Endothelial cell of umbilical vein (primary cell): ENCODE measurements at regions not wholly inside any gene's neighbourhood (a gene's known extent, or its start where the extent isn't known, plus 50 kb on each side); places are given as distances from the start of the nearest gene placed in this dataset.

Experiments
- BruUV-seq: library from RNA; stranded (reverse); fragments of 400-500 nt; replicated peaks from 2 replicates; lab custom pipeline; 2021; lab: Mats Ljungman, UMichigan
- CTCF ChIA-PET: fragments of 300-600, 350-600 bp; sonication (Branson Sonifier 250); formaldehyde crosslinking; loops from one replicate; lab custom pipeline; 2021; ENCODE audit warnings: antibody characterized with exemption, inconsistent platforms; lab: Charles Lee
- POLR2A ChIA-PET: fragments of 300-600, 350-600 bp; sonication (Branson Sonifier 250); formaldehyde crosslinking; loops from one replicate; lab custom pipeline; 2021; ENCODE audit warnings: antibody characterized with exemption, inconsistent platforms; lab: Charles Lee
- DNase-seq: peaks from one replicate; pipeline ENCODE4 v3.0.0-alpha.2; 2011; ENCODE audit warnings: low read depth, low spot score
- FAIRE-seq: peaks from 2 replicates; lab custom pipeline; 2011; peaks lifted over from hg19 to GRCh38; lab: Jason Lieb, UNC
- H2AFZ ChIP-seq: 2 replicates; pipeline ENCODE4 v1.6.0; 2012; ENCODE audit warnings: low read depth, low read length, control low read depth, inconsistent platforms
- H3K27ac ChIP-seq: 2 replicates; pipeline ENCODE4 v1.5.1; 2011; ENCODE audit warnings: low read depth, mild to moderate bottlenecking, control low read depth, low read length, moderate library complexity; ENCODE audit not compliant: insufficient read depth
- H3K27me3 ChIP-seq, 2 experiments: 2 replicates each; pipeline versions ENCODE4 v1.6.0 to v1.6.1; 2011; ENCODE audit warnings: low read length in 2 of 2, mixed read lengths in 1 of 2; ENCODE audit not compliant: control insufficient read depth in 2 of 2, insufficient read depth in 2 of 2
- H3K36me3 ChIP-seq, 2 experiments: 2 replicates in 1 of 2; 3 replicates in 1 of 2; pipeline ENCODE4 v1.5.1; 2011; ENCODE audit warnings: low read length in 2 of 2, mild to moderate bottlenecking in 1 of 2, moderate library complexity in 1 of 2; ENCODE audit not compliant: control insufficient read depth in 2 of 2, insufficient read depth in 2 of 2; ENCODE audit errors: extremely low read depth in 1 of 2
- H3K4me1 ChIP-seq: 3 replicates; pipeline ENCODE4 v1.5.1; 2011; ENCODE audit warnings: mild to moderate bottlenecking, low read length; ENCODE audit not compliant: control insufficient read depth, insufficient read depth; ENCODE audit errors: extremely low read depth
- H3K4me2 ChIP-seq: 2 replicates; pipeline ENCODE4 v1.6.1; 2011; ENCODE audit warnings: low read length, control low read depth, mixed read lengths; ENCODE audit not compliant: insufficient read depth
- H3K4me3 ChIP-seq, 3 experiments: fragments of 200-600 bp in 1 of 3; sonication (generic), shearing (Covaris generic) in 1 of 3; replicated peaks in 1 of 3; 2 replicates each; pipeline ENCODE4 v1.5.1; 2011 to 2016; ENCODE audit warnings: control low read depth in 3 of 3, low read length in 3 of 3, mild to moderate bottlenecking in 2 of 3, inconsistent platforms in 1 of 3, low read depth in 1 of 3, moderate library complexity in 1 of 3; ENCODE audit not compliant: insufficient read depth in 1 of 3
- H3K79me2 ChIP-seq: 2 replicates; pipeline ENCODE4 v1.6.0; 2012; ENCODE audit warnings: low read length, inconsistent platforms; ENCODE audit not compliant: control insufficient read depth, insufficient read depth
- H3K9ac ChIP-seq: replicated peaks from 2 replicates; pipeline ENCODE3; 2011; ENCODE audit warnings: low read length, control low read depth; ENCODE audit not compliant: insufficient read depth; ENCODE audit errors: extremely low read depth
- H3K9me1 ChIP-seq: replicated peaks from 3 replicates; pipeline ENCODE4 v1.6.0; 2011; ENCODE audit warnings: mild to moderate bottlenecking, low read length; ENCODE audit not compliant: control insufficient read depth, insufficient read depth; ENCODE audit errors: extremely low read depth
- H3K9me3 ChIP-seq: replicated peaks from 2 replicates; pipeline ENCODE4 v1.5.1; 2012; ENCODE audit warnings: low read length, inconsistent platforms; ENCODE audit not compliant: control insufficient read depth, insufficient read depth
- H4K20me1 ChIP-seq: replicated peaks from 2 replicates; pipeline ENCODE3; 2011; ENCODE audit warnings: mild to moderate bottlenecking, low read length; ENCODE audit not compliant: control insufficient read depth, insufficient read depth; ENCODE audit errors: extremely low read depth
- EZH2 ChIP-seq: IDR thresholded peaks from 2 replicates; pipeline ENCODE4 v1.6.1; 2012; ENCODE audit warnings: borderline replicate concordance, low read depth, mild to moderate bottlenecking, moderate library complexity, low read length, inconsistent platforms; ENCODE audit not compliant: severe bottlenecking
- FOS ChIP-seq: IDR thresholded peaks from 2 replicates; pipeline ENCODE4 v1.6.1; 2011; ENCODE audit warnings: mild to moderate bottlenecking, low read length, moderate library complexity, borderline replicate concordance; ENCODE audit not compliant: insufficient read depth
- GATA2 ChIP-seq: IDR thresholded peaks from 2 replicates; pipeline ENCODE4 v1.7.0; 2011; ENCODE audit warnings: low read depth, mild to moderate bottlenecking, moderate library complexity, mixed read lengths, low read length; ENCODE audit not compliant: insufficient read length, insufficient read depth
- JUN ChIP-seq: IDR thresholded peaks from 2 replicates; pipeline ENCODE4 v1.6.1; 2011; ENCODE audit warnings: borderline replicate concordance, low read depth; ENCODE audit not compliant: insufficient read length, insufficient read depth
- MYC ChIP-seq: IDR thresholded peaks from one replicate; pipeline ENCODE4 v1.6.1; 2011; ENCODE audit warnings: mild to moderate bottlenecking, low read depth, low read length
- POLR2A ChIP-seq: IDR thresholded peaks from 2 replicates; pipeline ENCODE4 v1.6.1; 2012; ENCODE audit warnings: low read depth, mild to moderate bottlenecking, control low read depth, low read length
- POLR2AphosphoS5 ChIP-seq: IDR thresholded peaks from 2 replicates; pipeline ENCODE4 v1.6.1; 2012; ENCODE audit warnings: low read depth, mild to moderate bottlenecking, control low read depth, low read length, moderate library complexity; ENCODE audit not compliant: insufficient read depth
- dilution Hi-C: fragments of 300-500 bp; cut with MboI; formaldehyde crosslinking; loops from one replicate; pipeline ENCODE4 v1.15.0; 2019; ENCODE audit warnings: low sequenced_read_pairs; ENCODE audit not compliant: extremely low pct_ligation_motif_present
- intact Hi-C: fragments of 100-400 bp; cut with micrococcal nuclease; formaldehyde crosslinking; loops from one replicate; pipeline ENCODE4 v1.10.0; 2022
- TF ChIP-seq, protein P1 (sequence below): IDR thresholded peaks from 2 replicates; pipeline ENCODE4 v1.6.1; 2011; ENCODE audit not compliant: insufficient read depth, insufficient read length
- TF ChIP-seq, protein P2 (sequence below), 2 donors: IDR thresholded peaks; 1 replicate in 1 of 2; 2 replicates in 1 of 2; pipeline ENCODE4 v1.5.1; 2011; ENCODE audit warnings: low read length in 2 of 2, mild to moderate bottlenecking in 2 of 2, moderate library complexity in 2 of 2, control low read depth in 1 of 2, inconsistent platforms in 1 of 2, low read depth in 1 of 2; ENCODE audit not compliant: insufficient read depth in 1 of 2; ENCODE audit errors: extremely low read depth in 1 of 2

GRCh38 chr1:182275271-182275670 lies 116.3 kb downstream of the GLUL start:
- H3K27ac ChIP-seq = no peak overlapping the region
- H2AFZ ChIP-seq = no peak overlapping the region
- no peaks in the 10 kb centered on the region for H4K20me1 ChIP-seq
- H3K27me3 ChIP-seq = no peaks in the 10 kb centered on the region
- intact Hi-C loops (no loop called here), dilution Hi-C loops (no loop called here)
- BruUV-seq = no TSS peak
- DNase-seq (no peak), FAIRE-seq (no peak)
- H3K36me3 ChIP-seq = no peaks in the 10 kb centered on the region
- no peak overlapping the region for H3K4me3 ChIP-seq
- no peaks in the 10 kb centered on the region for H3K9me3 ChIP-seq
- no peak for TF ChIP-seq GATA2
- TF ChIP-seq FOS = no peak
- TF ChIP-seq, protein P1, sequence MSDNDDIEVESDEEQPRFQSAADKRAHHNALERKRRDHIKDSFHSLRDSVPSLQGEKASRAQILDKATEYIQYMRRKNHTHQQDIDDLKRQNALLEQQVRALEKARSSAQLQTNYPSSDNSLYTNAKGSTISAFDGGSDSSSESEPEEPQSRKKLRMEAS = no peak
- TF ChIP-seq, protein P2, sequence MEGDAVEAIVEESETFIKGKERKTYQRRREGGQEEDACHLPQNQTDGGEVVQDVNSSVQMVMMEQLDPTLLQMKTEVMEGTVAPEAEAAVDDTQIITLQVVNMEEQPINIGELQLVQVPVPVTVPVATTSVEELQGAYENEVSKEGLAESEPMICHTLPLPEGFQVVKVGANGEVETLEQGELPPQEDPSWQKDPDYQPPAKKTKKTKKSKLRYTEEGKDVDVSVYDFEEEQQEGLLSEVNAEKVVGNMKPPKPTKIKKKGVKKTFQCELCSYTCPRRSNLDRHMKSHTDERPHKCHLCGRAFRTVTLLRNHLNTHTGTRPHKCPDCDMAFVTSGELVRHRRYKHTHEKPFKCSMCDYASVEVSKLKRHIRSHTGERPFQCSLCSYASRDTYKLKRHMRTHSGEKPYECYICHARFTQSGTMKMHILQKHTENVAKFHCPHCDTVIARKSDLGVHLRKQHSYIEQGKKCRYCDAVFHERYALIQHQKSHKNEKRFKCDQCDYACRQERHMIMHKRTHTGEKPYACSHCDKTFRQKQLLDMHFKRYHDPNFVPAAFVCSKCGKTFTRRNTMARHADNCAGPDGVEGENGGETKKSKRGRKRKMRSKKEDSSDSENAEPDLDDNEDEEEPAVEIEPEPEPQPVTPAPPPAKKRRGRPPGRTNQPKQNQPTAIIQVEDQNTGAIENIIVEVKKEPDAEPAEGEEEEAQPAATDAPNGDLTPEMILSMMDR (IDR thresholded peaks at IDR 0.05; ENCODE audit: extremely low read depth in 1 of 2, insufficient read depth in 1 of 2, low read depth in 1 of 2, low read length in 2 of 2) = no peak
- no peak for TF ChIP-seq EZH2
- no peak for TF ChIP-seq MYC
- no peak overlapping the region for H3K4me2 ChIP-seq
- H3K9me1 ChIP-seq = no peaks in the 10 kb centered on the region
- ChIA-PET CTCF (no interaction called here), POLR2A (no interaction called here)
- no peaks in the 10 kb centered on the region for H3K79me2 ChIP-seq
- H3K9ac ChIP-seq = no peak overlapping the region
- H3K4me1 ChIP-seq = no peaks in the 10 kb centered on the region

DNA sequence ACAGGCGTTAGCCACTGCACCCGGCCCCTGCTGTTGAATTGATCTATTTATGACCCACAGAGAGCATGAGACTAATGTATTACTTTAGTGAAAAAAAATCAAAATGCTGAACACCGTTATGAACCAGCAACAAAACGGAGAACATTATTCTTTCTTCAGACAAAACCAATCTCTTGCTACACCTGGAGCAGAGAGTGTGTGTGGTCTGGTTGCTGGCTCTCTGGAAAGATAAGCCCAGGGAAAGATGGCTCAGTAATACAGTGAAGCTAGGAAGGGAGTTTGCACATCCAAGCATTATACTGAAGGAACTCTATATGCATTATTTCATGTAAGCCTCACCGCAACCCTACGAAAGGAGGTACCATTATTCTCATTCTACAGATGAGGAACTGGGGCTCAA lies 117.0 kb downstream of the GLUL start:
- H3K4me2 ChIP-seq = no peak overlapping the region
- no peak for TF ChIP-seq POLR2AphosphoS5
- TF ChIP-seq MYC = no peak
- TF ChIP-seq FOS = no peak
- no peak for TF ChIP-seq EZH2
- no peak for TF ChIP-seq POLR2A
- TF ChIP-seq, protein P2 (IDR thresholded peaks at IDR 0.05; ENCODE audit: extremely low read depth in 1 of 2, insufficient read depth in 1 of 2, low read depth in 1 of 2, low read length in 2 of 2) = no peak
- no peak for TF ChIP-seq GATA2
- no peak for TF ChIP-seq JUN
- TF ChIP-seq, protein P1 = no peak
- H3K79me2 ChIP-seq = no peaks in the 10 kb centered on the region
- FAIRE-seq (no peak), DNase-seq (no peak)
- H2AFZ ChIP-seq = no peak overlapping the region
- no peaks in the 10 kb centered on the region for H3K9me1 ChIP-seq
- dilution Hi-C loops (no loop called here), intact Hi-C loops (no loop called here)
- no peak overlapping the region for H3K9ac ChIP-seq
- BruUV-seq = no TSS peak
- no peak overlapping the region for H3K27ac ChIP-seq
- H3K27me3 ChIP-seq = no peaks in the 10 kb centered on the region
- CTCF ChIA-PET = no interaction called here
- POLR2A ChIA-PET = no interaction called here
- no peaks in the 10 kb centered on the region for H3K36me3 ChIP-seq
- no peaks in the 10 kb centered on the region for H3K9me3 ChIP-seq
- H4K20me1 ChIP-seq = no peaks in the 10 kb centered on the region
- no peaks in the 10 kb centered on the region for H3K4me1 ChIP-seq
- no peak overlapping the region for H3K4me3 ChIP-seq
